Renal cortex interstitium (tissue), 11 donors: ENCODE measurements at regions not wholly inside any gene's neighbourhood (a gene's known extent, or its start where the extent isn't known, plus 50 kb on each side); places are given as distances from the start of the nearest gene placed in this dataset.

Experiments
- DNase-seq, 11 donors: peaks; one replicate each; pipeline ENCODE4 v3.0.0-alpha.2; 2013; ENCODE audit warnings: low read depth in 9 of 11, low spot score in 4 of 11; ENCODE audit errors: extremely low read depth in 1 of 11

DNA sequence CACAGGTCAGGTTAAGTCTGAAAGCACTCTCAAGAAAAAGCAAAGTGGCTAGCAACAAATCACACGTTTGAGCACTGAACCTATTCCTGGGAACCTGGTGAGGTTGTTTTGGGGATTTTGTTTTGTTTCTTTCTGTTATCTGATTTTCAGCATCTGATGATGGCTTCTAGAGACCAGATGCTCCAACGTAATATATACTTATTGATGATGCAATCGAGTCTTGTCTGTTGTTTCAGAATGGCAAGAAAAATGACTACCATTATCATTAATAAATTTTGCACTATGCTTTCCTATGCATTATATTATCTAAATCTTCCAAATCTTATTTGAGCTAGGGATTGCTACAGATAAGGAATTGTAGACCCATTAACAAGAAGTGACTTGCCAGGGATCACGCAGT, 312.3 kb upstream of the FAT3 start:
- no peak for DNase-seq

GRCh38 chr11:91906871-91907624, 317.6 kb upstream of the FAT3 start:
- DNase-seq = no peak

DNA sequence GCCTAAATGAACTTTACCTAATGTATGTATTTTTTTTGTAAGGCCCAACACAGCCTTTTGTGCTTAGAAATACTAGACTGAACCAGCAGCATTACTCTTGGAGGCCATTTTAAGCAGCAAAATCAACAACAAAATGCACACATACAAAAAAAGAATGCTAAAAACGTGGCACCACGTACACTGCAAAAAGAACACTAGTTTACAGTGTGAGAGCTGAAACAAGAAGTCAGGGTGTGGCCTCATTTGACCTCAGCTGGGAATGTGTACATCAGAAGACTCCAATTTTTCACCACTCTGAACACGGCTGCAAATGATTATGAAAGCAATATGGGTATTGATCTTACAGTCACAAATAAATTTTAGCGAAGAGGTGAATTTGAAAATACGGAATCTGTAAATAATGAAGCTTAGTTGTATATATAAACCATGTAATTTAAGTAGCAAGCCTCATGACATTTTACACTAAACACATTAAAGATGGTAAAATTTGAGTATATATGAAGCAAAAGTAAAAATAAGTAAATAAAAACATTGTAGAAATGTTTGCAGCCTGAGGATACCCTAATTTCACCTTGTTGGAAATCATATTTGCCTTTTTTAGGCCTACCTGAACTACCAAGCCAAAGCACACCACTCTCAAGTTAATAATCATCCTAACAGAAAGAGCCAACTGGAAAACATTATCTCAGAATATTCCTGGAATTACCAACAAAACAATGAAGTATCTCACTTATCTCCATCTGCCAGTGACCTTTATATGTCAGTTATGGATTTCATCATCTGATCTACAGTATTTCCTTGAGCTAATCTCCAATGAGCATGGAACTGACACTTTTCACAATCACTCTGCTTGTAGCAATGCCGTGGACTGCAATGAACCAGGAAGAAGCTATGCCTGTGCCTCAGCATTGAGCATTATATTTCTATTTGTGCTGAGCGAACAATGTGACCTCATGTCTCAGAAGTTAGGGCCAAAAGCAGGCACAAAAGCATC, 319.5 kb upstream of the FAT3 start:
- DNase-seq = no peak

DNA sequence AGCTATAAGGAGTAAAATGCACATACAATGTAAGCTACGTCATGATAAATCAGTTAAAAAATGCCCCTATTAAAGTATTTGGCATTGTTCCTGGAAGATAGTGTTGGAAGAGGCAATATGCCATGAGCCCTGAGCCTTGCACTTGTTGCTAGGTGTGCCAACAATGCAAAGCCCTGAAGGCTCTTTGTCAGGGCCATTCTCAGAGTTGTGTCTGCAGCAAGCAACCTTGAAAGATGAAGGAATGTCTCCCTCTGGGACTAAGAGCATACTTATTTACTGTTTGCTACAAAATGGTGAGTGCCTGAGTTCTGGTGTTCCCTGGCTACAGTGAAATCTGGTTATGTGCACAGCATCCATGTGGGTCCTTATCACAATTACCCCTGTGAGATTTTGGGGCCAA, 322.3 kb upstream of the FAT3 start:
- no peak for DNase-seq

DNA sequence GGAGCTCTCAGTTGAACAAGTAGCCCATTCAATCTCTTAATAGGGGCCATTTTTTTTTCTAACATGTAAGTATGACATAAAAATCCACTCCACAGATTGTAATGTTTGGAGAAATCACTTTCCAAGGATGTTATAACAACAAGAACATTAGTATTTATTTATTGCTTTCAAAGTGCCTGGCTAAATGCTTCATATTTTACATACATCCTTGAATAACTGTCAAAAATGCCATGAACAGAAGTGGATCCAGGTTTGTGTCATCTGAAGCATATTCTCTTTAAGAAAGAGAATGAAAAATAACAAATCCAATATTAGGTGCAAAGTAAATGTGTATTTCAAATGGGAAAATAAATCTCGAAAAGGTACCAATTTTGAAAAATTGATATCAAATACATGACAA, 344.0 kb upstream of the FAT3 start:
- DNase-seq = no peak

DNA sequence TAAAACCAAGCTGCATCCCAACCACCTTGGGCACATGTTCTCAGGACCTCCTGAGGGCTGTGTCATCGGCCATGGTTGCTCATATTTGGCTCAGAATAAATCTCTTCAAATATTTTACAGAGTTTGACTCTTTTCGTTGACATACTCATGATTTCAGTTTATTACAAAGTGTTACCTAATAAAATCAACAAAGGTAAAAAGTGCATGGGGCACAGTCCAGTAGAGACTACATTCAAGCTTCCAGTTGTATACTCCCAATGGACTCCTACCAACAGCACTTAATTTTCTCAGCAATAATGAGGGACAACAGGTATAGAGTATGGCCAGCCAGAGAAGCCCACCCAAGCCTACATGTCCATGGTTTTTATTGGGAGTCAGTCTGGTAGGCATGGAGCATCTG, 347.9 kb upstream of the FAT3 start:
- DNase-seq = no peak

DNA sequence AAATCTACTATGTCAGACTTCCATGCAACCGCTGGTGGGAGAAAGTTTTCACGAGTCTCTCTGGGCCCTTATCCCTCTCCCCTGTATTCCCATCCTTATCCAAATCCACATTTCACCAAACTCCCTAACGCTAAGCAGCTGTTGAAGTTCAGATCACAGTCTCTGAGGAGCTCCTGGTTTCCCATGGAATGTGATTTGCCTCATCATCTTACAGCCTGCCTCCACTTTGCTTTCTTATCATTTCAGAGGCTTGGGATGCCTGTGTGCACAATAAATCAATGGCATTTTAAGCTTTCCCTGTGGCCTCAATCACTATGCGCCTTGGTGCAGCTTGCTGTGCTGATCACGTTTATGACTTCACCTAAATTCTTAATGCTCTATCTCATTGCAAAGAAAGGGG, 352.4 kb upstream of the FAT3 start:
- no peak for DNase-seq

DNA sequence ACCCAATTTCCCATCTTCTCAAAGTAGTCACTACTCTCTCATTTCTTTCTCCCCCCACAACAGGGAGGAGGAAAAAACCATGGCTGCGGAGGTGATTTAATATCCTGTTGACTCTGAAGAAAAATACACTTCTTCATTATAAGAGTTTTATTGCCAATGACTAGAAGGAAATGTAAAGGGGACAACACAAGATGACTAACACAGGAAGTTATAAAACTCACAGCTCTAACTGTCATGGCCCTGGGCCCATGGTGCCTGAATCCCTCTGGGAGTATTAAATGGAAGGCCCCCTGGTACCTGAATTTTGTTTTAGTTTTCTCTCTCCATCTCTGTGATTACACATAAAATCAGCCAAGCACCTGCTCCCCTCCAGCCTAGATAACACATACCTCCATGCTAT, 352.8 kb upstream of the FAT3 start:
- DNase-seq = no peak

DNA sequence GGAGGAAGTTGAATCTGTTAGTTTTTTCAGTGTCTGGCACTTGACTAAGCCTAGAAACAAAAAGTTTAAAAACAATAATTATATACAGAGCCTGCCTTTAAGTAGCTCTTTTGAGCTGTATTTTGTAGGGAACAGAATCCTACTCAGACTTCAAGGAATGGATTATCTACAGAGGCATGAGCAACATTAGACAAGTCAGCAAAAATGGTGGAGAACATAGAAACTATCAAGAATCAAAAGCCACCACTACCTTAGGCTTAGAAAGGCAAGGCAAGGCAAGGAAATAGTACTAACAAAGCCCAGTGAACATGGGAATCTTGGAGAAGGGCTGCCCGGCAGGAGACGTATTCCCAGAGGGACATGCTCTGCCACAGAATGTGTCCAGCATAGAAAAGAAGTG, 353.6 kb upstream of the FAT3 start:
- no peak for DNase-seq

- DNase-seq = no peak
Observed at GRCh38 chr11:91869686-91870085, 354.9 kb upstream of the FAT3 start.

DNA sequence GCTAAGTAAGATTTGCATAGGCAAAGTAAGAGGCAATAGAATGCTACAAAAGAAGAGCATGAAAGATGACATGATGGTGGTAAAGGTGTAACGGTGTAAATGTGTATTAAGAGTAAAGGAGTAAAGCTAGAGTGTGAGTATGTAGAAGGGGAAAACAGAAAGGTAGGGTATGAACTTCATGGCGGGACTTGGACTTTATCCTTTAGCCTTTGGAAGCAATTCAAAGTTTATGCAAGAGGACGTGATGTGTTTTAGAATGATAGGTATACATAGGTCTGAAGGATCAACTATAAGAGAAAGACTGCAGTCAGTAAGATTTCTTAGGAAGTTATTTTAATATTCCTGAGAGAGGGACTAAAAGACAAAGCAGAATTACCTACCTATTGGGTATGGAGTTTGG, 358.0 kb upstream of the FAT3 start:
- no peak for DNase-seq

DNA sequence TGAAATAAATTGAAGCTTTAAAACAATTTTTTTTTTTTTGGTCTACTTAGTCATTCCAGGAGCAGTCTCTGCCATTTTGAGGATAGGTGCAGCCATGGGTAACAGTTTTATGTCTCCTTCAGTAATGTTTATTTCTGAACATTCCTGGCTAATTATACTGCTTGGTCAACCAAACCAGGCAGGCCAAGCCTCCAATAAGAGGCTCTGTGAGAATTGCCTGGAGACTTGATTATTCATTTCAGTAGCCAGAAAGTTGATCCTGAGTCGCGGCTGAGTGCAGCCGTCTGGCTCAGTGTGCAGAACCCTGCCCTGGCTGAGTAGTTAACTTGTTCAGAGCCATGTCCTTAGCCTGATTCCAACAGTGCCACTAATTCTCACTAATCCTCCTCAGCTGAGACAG, 364.0 kb upstream of the FAT3 start:
- DNase-seq = peak in 6 of 11 donors; percentile 13 to 52 (median 28)

- no peak for DNase-seq
Observed at GRCh38 chr11:91859666-91860065, 365.0 kb upstream of the FAT3 start.

- no peak for DNase-seq
Observed at GRCh38 chr11:91857179-91857578, 367.4 kb upstream of the FAT3 start.

DNA sequence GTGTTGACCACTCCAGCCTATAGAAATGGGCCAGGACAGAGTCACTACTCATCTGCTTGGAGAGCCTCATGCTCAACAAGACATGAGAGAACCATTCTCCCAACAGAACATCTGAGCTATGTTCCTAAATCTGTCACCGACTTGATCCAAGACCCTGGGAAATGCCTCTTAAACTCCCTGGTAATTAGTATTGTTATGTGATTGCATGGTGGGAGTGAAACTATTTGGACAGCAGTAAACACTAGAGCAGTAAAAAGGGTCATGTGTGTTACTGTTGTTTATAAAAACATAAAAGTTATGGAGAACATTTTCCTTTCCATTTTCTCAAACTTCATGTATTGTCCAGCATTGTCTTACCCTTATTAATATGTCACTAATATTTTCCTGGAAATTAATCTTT, 369.8 kb upstream of the FAT3 start:
- DNase-seq = peak in 3 of 11 donors; percentile 19 to 37 (median 33)

DNA sequence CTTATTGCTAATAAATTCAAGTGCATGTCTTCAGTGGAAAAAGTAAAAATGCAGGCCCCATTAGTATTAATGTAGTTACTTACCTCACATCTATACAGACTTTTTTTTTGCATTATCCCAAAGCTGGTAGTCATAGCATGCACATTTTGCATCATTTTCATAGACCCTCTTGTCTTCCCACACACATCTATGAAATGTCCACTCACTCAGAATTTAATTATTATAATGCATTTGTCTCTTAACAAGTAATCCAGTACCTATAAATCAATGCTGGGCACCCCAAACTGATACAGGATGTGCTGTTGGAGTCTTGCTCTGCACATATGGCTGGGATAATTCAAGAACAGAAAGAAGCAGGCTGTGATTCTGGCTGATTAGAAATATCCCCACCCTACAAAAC, 370.4 kb upstream of the FAT3 start:
- DNase-seq = no peak

- no peak for DNase-seq
Observed at GRCh38 chr11:91851908-91852307, 372.7 kb upstream of the FAT3 start.

DNA sequence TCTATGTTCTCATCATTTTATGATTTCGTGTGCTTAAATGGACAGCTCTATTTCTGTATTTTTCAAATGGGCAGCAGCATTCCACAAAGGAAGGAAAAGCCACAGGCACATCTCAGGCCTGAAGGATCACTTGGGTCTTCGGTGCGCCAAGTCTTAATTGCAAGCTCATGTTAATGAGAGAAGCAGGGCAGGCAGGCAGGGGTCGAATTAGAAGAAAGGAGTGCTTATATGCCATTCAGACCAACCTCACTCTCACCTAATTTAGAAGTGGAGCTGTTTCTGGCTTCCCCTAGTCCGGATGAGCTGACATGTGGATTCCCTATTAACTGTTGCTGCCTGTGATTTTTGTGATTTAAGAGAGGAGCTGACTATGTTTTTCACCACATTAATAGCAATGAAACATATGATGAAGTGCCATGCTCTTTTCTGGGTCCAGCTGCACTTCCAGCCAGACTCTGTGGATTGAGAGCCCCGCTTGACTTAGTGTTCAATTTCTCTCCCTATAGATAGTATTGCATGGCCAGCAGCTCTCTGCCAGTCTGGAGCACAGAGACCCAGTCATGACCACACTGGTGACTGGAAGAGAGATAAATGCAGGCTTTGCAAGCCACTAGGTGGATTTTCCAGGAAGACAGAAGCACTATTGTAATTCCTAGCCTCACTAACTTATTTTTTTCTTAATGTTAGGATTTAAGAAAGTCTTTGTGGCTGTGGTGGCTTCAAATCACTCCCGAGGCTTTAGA, 373.9 kb upstream of the FAT3 start:
- DNase-seq = no peak

DNA sequence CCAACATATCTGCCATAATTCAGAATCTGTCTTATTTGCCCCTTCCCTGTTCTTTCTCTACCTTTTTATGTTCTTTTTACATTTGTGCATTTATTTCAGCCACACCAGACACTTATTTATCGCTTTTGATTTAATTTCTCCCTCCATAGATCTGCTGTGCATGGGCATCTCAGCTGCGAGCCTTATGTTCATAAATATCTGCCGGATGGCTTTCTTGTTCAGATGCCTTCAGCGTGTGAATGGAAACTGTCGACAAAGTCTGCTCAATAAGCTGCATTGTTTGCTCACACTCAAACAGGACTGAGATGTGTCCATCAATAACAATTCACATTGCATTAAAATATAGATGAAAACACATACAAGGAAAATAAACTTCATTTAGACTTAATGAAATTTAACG, 374.6 kb upstream of the FAT3 start:
- no peak for DNase-seq

DNA sequence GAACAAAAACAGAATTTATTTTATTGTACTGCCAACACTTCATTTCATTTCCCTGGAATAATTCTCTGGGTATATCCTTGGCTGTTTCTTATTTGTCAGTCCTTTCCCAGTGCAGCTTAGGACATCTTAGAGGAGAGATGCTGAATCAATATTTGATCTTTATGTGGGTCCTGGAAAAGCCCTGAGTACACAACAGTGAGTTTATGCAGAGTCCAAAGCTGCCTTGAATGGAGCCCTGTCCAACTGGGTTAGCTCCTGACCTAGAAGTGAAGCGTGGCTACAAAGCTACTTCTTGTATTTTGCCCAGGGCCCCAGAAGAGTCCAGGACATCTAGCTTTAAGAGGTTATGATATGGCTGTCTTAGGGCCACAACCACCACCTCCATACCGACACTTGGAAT, 378.0 kb upstream of the FAT3 start:
- no peak for DNase-seq
